ENCODE measurements at regions not wholly inside any gene's neighbourhood (a gene's known extent, or its start where the extent isn't known, plus 50 kb on each side); places are given as distances from the start of the nearest gene placed in this dataset.

GRCh38 chr9:88664773-88665172 is 129.8 kb downstream of the NXNL2 start:
- intact Hi-C loops (cut with DNase I; ENCODE audit: low total_unique reads): no loop called here
- DNase-seq: no peak
- no peaks in the 10 kb centered on the region for H3K4me1 ChIP-seq
- H3K9me3 ChIP-seq: no peaks in the 10 kb centered on the region
- H3K36me3 ChIP-seq: no peaks in the 10 kb centered on the region
- no peaks in the 10 kb centered on the region for H3K27me3 ChIP-seq
- no peak overlapping the region for H3K4me3 ChIP-seq
- H3K27ac ChIP-seq: no peak overlapping the region
- TF ChIP-seq POLR2A (IDR thresholded peaks at IDR 0.05) (no peak), CTCF (IDR thresholded peaks at IDR 0.05) (no peak)

GRCh38 chr9:88672874-88673689 is 138.1 kb downstream of the NXNL2 start:
- no peak for DNase-seq
- no peaks in the 10 kb centered on the region for H3K4me1 ChIP-seq
- TF ChIP-seq POLR2A (IDR thresholded peaks at IDR 0.05) (no peak), CTCF (IDR thresholded peaks at IDR 0.05) (no peak)
- no peaks in the 10 kb centered on the region for H3K36me3 ChIP-seq
- no peak overlapping the region for H3K4me3 ChIP-seq
- H3K27ac ChIP-seq: no peak overlapping the region
- intact Hi-C loops (cut with DNase I; ENCODE audit: low total_unique reads): no loop called here
- no peaks in the 10 kb centered on the region for H3K27me3 ChIP-seq
- no peaks in the 10 kb centered on the region for H3K9me3 ChIP-seq

- Histone ChIP-seq H3K36me3 (no peaks in the 10 kb centered on the region), H3K9me3 (no peaks in the 10 kb centered on the region), H3K4me3 (no peak overlapping the region), H3K27ac (no peak overlapping the region), H3K27me3 (no peaks in the 10 kb centered on the region), H3K4me1 (no peaks in the 10 kb centered on the region)
- DNase-seq: no peak
- intact Hi-C loops (cut with DNase I; ENCODE audit: low total_unique reads): no loop called here
- TF ChIP-seq POLR2A (IDR thresholded peaks at IDR 0.05) (no peak), CTCF (IDR thresholded peaks at IDR 0.05) (no peak)
Measured at GRCh38 chr9:88673886-88674285, 138.9 kb downstream of the NXNL2 start.

- Histone ChIP-seq H3K4me3 (no peak overlapping the region), H3K36me3 (no peaks in the 10 kb centered on the region), H3K27me3 (no peaks in the 10 kb centered on the region), H3K9me3 (no peaks in the 10 kb centered on the region), H3K27ac (no peak overlapping the region), H3K4me1 (peaks cover 5 to 6% of the 10 kb centered on the region in 2 donors)
- TF ChIP-seq POLR2A (IDR thresholded peaks at IDR 0.05) (no peak), CTCF (IDR thresholded peaks at IDR 0.05) (no peak)
- intact Hi-C loops (cut with DNase I; ENCODE audit: low total_unique reads): no loop called here
- DNase-seq: no peak
Measured at GRCh38 chr9:88676644-88677043, 141.7 kb downstream of the NXNL2 start.

- intact Hi-C loops (cut with DNase I; ENCODE audit: low total_unique reads): no loop called here
- no peak for DNase-seq
- Histone ChIP-seq H3K36me3 (no peaks in the 10 kb centered on the region), H3K4me3 (no peak overlapping the region), H3K9me3 (no peaks in the 10 kb centered on the region), H3K4me1 (peaks cover 6 to 9% of the 10 kb centered on the region in 2 donors), H3K27me3 (no peaks in the 10 kb centered on the region), H3K27ac (no peak overlapping the region)
- TF ChIP-seq CTCF (IDR thresholded peaks at IDR 0.05) (no peak), POLR2A (IDR thresholded peaks at IDR 0.05) (no peak)
Measured at GRCh38 chr9:88678008-88678407, 143.0 kb downstream of the NXNL2 start.
